ENCODE measurements at regions not wholly inside any gene's neighbourhood (a gene's known extent, or its start where the extent isn't known, plus 50 kb on each side); places are given as distances from the start of the nearest gene placed in this dataset.

GRCh38 chr7:36038063-36038721 is 114.9 kb upstream of the EEPD1 start:
- no peaks in the 10 kb centered on the region for H3K9me3 Mint-ChIP-seq (ENCODE audit: unreplicated experiment)
- H3K36me3 Mint-ChIP-seq (ENCODE audit: unreplicated experiment) = no peaks in the 10 kb centered on the region
- H3K27me3 Mint-ChIP-seq (ENCODE audit: unreplicated experiment) = peaks cover 19% of the 10 kb centered on the region
- H3K4me1 Mint-ChIP-seq (ENCODE audit: unreplicated experiment) = peaks cover 12% of the 10 kb centered on the region
- H3K27ac Mint-ChIP-seq (ENCODE audit: unreplicated experiment) = no peak overlapping the region
- TF ChIP-seq, protein P1, sequence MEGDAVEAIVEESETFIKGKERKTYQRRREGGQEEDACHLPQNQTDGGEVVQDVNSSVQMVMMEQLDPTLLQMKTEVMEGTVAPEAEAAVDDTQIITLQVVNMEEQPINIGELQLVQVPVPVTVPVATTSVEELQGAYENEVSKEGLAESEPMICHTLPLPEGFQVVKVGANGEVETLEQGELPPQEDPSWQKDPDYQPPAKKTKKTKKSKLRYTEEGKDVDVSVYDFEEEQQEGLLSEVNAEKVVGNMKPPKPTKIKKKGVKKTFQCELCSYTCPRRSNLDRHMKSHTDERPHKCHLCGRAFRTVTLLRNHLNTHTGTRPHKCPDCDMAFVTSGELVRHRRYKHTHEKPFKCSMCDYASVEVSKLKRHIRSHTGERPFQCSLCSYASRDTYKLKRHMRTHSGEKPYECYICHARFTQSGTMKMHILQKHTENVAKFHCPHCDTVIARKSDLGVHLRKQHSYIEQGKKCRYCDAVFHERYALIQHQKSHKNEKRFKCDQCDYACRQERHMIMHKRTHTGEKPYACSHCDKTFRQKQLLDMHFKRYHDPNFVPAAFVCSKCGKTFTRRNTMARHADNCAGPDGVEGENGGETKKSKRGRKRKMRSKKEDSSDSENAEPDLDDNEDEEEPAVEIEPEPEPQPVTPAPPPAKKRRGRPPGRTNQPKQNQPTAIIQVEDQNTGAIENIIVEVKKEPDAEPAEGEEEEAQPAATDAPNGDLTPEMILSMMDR (IDR thresholded peaks at IDR 0.05) = no peak
- no peak overlapping the region for H3K4me3 Mint-ChIP-seq (ENCODE audit: unreplicated experiment)
- DNase-seq (ENCODE audit: extremely low spot score, unreplicated experiment) = no peak

DNA sequence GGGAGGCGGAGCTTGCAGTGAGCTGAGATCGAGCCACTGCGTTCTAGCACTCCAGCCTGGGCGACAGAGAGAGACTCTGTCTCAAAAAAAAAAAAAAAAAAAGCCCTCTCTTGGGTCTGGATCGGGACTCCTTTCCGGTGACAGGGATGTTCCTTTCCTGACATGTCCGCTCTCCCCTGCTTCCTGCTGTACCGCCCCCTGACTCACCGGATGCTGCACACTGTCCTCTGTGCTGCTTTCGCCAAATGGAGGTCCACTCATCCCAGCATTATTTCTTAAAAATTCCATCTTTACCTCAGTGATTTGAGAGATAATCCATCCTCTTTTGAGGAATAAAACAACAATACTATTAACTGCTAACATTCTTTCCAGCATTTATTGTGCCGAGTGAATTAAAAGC is 113.8 kb upstream of the EEPD1 start:
- Mint-ChIP-seq H3K36me3 (ENCODE audit: unreplicated experiment) (no peaks in the 10 kb centered on the region), H3K27me3 (ENCODE audit: unreplicated experiment) (peaks cover 9% of the 10 kb centered on the region), H3K27ac (ENCODE audit: unreplicated experiment) (no peak overlapping the region), H3K9me3 (ENCODE audit: unreplicated experiment) (no peaks in the 10 kb centered on the region), H3K4me1 (ENCODE audit: unreplicated experiment) (peaks cover 12% of the 10 kb centered on the region), H3K4me3 (ENCODE audit: unreplicated experiment) (no peak overlapping the region)
- TF ChIP-seq, protein P1 (IDR thresholded peaks at IDR 0.05) = no peak
- no peak for DNase-seq (ENCODE audit: extremely low spot score, unreplicated experiment)

DNA sequence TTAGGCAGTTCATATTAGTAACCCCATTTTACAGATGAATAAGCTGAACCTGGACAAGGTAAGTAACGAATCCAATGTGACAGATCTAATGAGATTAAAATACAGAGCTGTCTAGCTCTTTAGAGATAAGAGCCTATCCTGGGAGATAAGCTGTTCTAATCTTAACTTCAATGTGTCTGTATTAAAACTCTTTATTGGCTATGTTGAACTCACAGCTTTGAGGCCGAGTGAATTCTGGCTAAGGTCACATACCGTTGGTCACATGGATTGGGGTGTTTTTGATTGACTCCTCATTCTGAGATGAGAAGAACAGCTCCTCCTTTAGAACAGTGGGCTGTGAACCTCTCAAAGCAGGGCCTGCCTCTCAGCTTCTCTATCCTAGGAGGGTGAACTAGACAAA is 113.4 kb upstream of the EEPD1 start:
- peaks cover 12% of the 10 kb centered on the region for H3K4me1 Mint-ChIP-seq (ENCODE audit: unreplicated experiment)

DNA sequence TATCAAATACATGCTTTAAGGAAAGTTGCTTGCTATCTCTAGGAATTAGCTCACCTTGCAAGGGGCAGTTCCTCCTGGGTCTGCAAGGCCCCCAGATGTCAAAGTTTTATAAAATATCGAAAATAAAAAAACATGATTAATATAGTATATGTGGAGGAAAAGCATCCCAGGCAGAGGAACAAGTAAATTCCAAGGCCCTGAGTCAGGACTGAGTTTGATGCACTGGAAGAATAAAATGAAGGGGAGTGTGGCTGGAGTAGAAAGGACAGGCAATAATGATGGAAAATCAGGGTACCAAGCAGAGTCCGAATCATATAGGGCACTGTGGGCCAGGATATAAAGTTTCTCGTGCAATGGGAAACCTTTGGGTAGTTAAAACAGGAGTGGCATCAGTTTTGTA is 112.4 kb upstream of the EEPD1 start:
- H3K27ac Mint-ChIP-seq (ENCODE audit: unreplicated experiment) = no peak overlapping the region
- TF ChIP-seq, protein P1 (IDR thresholded peaks at IDR 0.05) = no peak
- no peaks in the 10 kb centered on the region for H3K36me3 Mint-ChIP-seq (ENCODE audit: unreplicated experiment)
- H3K9me3 Mint-ChIP-seq (ENCODE audit: unreplicated experiment) = no peaks in the 10 kb centered on the region
- peaks cover 23% of the 10 kb centered on the region for H3K4me1 Mint-ChIP-seq (ENCODE audit: unreplicated experiment)
- H3K4me3 Mint-ChIP-seq (ENCODE audit: unreplicated experiment) = no peak overlapping the region
- no peak for DNase-seq (ENCODE audit: extremely low spot score, unreplicated experiment)
- H3K27me3 Mint-ChIP-seq (ENCODE audit: unreplicated experiment) = peaks cover 7% of the 10 kb centered on the region

More for the DNA sequence above, 113.4 kb upstream of the EEPD1 start:
- no peak overlapping the region for H3K27ac Mint-ChIP-seq (ENCODE audit: unreplicated experiment)
- no peak for DNase-seq (ENCODE audit: extremely low spot score, unreplicated experiment)
- H3K9me3 Mint-ChIP-seq (ENCODE audit: unreplicated experiment) = no peaks in the 10 kb centered on the region
- H3K27me3 Mint-ChIP-seq (ENCODE audit: unreplicated experiment) = peaks cover 7% of the 10 kb centered on the region
- H3K4me3 Mint-ChIP-seq (ENCODE audit: unreplicated experiment) = no peak overlapping the region
- TF ChIP-seq, protein P1 (IDR thresholded peaks at IDR 0.05) = no peak
- H3K36me3 Mint-ChIP-seq (ENCODE audit: unreplicated experiment) = no peaks in the 10 kb centered on the region

DNA sequence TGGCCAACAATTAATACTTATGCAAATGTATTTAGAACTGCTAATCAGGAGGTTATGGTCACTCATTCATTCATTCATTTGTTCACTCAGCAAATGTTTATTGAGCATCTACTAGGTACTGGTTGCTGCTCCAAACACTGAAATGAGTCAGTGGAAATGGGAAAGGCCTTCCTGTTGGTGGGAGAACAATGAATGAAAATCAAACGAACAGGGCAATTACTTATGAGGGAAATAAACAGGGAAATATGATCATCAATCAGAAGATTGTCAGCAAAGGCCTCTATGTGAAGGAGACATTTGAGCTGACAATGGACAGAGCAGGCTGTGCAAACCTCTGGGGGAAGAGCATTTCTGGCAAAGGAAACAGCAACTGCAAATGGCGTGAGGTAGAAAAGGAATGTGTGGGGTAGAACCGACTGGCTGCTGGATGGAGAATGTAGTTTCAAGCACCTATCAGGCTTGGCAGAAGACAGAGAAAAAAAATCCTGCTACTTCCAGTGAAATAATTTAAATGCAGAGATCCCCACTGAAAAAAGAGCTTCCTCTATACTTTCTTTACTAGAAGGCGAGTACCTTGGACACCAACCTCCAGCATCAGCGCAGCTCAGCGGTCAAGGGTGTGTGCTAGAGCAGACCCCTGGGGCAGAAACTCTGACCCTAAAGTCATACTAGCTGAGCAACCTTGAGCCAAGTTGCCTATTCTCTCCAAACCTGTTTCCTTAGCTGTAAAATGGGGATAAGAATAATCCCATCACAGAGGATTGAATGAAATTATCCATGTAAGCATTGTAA is 108.8 kb upstream of the EEPD1 start:
- DNase-seq (ENCODE audit: extremely low spot score, unreplicated experiment) = no peak
- Mint-ChIP-seq H3K4me1 (ENCODE audit: unreplicated experiment) (peaks cover 34% of the 10 kb centered on the region), H3K36me3 (ENCODE audit: unreplicated experiment) (no peaks in the 10 kb centered on the region)

More for the DNA sequence above, 108.8 kb upstream of the EEPD1 start:
- TF ChIP-seq, protein P1 (IDR thresholded peaks at IDR 0.05) = no peak
- H3K9me3 Mint-ChIP-seq (ENCODE audit: unreplicated experiment) = no peaks in the 10 kb centered on the region
- no peak overlapping the region for H3K27ac Mint-ChIP-seq (ENCODE audit: unreplicated experiment)
- H3K27me3 Mint-ChIP-seq (ENCODE audit: unreplicated experiment) = peaks cover 7% of the 10 kb centered on the region
- H3K4me3 Mint-ChIP-seq (ENCODE audit: unreplicated experiment) = no peak overlapping the region
